ENCODE measurements at regions not wholly inside any gene's neighbourhood (a gene's known extent, or its start where the extent isn't known, plus 50 kb on each side); places are given as distances from the start of the nearest gene placed in this dataset.

DNA sequence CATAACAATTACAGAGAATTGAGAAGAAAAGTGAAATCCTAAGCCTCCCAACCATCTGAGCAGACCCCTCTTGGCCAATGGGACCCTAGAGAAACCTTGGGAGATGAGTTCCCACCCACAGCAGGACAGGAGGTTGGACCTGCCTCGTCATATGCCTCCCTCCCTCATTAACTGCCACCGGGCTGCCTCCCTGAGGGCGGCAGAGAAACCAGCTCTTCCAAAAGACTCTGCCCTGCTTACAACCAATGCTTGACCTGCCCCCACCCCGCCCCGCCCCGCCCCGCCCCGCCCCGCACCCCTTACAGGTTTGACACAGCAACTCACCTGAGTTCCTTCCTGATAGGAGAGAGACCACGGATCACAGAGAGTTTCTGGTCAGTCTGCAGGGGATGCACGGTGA lies 86.1 kb downstream of the ADRA2C start:
- DNase-seq (ENCODE audit: low read depth in 2 of 3, low spot score in 2 of 3): no peak

- DNase-seq (ENCODE audit: low read depth in 2 of 3, low spot score in 2 of 3): no peak
Measured at GRCh38 chr4:3852711-3853110, 86.5 kb downstream of the ADRA2C start.

DNA sequence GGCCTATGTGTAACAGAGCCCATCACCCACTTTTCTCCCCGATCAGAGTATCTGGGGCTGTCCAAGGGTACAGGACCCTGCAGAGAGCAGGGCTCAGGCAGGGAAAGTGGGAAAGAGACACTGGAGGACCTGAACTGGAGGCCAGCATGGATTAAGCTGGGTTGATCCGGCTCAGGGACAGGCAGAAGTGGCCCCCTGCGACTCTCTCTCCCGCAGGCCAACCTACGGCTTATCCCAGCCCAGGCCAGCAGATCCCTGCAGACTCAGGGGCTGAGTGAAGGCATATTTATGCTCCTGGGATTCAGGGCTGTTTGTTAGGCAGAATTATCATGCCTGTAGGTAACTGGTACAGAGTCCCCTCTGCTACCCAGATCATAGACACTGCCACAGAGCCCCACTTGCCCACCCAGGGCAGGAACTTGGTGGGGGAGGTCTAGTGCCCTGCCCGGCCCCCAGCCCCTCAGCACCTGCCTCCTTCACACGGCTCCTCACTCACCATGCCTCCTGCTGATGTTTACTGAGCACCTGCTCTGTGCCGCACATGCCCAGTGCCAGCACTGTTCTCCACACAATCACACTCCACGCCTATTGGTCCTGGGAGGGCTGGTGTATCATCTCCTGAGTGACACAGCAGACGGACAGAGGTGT lies 87.3 kb downstream of the ADRA2C start:
- no peak for DNase-seq (ENCODE audit: low read depth in 2 of 3, low spot score in 2 of 3)

GRCh38 chr4:3854661-3855060 lies 88.5 kb downstream of the ADRA2C start:
- no peak for DNase-seq (ENCODE audit: low read depth in 2 of 3, low spot score in 2 of 3)

- DNase-seq (ENCODE audit: low read depth in 2 of 3, low spot score in 2 of 3): no peak
Measured at GRCh38 chr4:3855646-3856045, 89.5 kb downstream of the ADRA2C start.

GRCh38 chr4:3856604-3857204 lies 90.5 kb downstream of the ADRA2C start:
- no peak for DNase-seq (ENCODE audit: low read depth in 2 of 3, low spot score in 2 of 3)

GRCh38 chr4:3857269-3857926 lies 91.2 kb downstream of the ADRA2C start:
- no peak for DNase-seq (ENCODE audit: low read depth in 2 of 3, low spot score in 2 of 3)

DNA sequence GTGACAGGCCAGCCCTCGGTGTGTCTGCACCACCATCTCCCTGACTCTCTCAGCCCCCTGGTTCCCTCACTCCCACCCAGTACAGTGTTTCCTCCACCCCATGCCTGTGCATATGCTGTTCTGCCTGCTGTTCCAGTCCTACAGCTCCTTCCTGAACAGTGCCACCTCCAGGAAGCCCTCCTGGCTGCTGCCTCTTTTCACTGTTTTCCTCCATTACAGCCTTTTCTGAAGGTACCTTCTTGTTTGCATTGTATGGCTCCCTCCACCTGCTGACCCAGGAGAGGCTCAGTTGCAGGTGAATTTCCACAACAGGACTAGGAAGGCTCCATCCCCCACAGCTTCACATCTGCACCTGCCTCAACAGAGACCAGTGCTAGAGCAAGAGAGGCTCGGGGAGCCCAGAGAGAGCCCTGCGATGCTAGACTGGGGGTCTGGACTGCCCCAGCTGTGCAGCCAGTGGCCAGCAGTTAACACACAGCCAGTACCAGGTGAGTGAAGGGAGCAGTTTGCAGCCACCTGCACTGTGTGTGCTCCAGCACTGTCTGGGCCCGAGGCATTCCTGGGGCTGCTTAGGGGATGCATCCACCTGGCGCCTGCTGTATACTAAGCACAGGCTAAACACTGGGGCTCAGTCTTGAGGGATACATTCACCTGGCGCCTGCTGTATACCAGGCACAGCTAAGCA lies 92.0 kb downstream of the ADRA2C start:
- DNase-seq (ENCODE audit: low read depth in 2 of 3, low spot score in 2 of 3): no peak

DNA sequence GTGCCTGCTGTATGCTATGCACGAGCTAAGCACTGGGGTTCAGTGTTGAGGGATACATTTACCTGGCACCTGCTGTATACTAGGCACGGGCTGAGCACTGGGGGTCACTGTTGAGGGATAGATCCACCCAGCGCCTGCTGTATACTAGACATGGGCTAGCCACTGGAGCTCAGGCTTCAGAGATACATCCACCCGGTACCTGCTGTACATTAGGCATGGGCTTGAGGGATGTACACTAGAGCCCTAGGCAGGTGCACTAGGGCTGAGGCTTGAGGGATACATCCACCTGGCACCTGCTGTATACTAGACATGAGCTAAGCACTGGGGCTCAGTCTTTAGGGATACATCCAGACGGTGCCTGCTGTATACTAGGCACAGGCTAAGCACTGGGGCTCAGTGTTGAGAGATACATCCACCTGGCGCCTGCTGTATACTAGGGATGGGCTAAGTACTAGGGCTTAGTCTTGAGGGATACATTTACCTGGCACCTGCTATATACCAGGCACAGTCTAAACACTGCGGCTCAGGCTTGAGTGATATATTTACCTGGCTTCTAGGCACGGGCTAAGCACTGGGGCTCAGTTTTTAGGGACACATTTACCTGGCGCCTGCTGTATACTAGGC lies 92.7 kb downstream of the ADRA2C start:
- DNase-seq (ENCODE audit: low read depth in 2 of 3, low spot score in 2 of 3): no peak

- DNase-seq (ENCODE audit: low read depth in 2 of 3, low spot score in 2 of 3): no peak
Measured at GRCh38 chr4:3859571-3859970, 93.4 kb downstream of the ADRA2C start.

GRCh38 chr4:3860061-3860912 lies 94.1 kb downstream of the ADRA2C start:
- DNase-seq (ENCODE audit: low read depth in 2 of 3, low spot score in 2 of 3): no peak

DNA sequence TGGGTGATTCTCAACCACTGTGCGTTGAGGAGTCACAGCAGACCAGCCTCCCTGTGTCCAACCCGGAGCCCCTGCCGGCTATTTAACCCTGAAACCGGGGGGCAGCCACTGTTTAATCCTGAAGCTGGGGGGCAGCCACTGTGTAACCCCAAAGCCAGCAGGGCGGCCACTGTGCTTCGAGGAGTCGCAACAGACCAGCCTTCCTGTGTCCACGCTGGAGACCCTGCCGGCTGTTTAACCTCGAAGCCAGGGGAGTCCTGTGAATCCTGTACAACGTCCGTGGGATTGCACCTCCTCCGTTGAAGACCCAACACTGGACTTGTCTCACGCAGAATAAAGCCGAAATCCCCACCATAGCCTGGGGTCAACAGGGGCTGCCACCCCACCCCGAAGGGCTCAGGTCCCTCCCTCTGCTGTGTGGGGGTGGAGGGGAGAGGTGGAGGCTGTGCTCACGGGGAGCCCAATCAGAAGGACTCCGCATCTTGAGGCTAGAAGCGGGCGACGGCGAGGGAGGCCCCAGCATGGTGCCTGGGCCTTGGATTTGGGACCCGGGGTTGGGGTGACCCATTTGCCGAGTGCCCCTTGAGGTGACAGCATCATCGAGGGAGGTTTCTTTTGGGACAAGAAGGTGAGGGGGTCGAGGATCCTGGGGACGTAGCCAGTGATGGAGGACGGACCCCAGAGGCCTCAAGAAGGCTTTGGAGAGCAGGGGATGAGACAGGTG lies 94.9 kb downstream of the ADRA2C start:
- DNase-seq (ENCODE audit: low read depth in 2 of 3, low spot score in 2 of 3): no peak

DNA sequence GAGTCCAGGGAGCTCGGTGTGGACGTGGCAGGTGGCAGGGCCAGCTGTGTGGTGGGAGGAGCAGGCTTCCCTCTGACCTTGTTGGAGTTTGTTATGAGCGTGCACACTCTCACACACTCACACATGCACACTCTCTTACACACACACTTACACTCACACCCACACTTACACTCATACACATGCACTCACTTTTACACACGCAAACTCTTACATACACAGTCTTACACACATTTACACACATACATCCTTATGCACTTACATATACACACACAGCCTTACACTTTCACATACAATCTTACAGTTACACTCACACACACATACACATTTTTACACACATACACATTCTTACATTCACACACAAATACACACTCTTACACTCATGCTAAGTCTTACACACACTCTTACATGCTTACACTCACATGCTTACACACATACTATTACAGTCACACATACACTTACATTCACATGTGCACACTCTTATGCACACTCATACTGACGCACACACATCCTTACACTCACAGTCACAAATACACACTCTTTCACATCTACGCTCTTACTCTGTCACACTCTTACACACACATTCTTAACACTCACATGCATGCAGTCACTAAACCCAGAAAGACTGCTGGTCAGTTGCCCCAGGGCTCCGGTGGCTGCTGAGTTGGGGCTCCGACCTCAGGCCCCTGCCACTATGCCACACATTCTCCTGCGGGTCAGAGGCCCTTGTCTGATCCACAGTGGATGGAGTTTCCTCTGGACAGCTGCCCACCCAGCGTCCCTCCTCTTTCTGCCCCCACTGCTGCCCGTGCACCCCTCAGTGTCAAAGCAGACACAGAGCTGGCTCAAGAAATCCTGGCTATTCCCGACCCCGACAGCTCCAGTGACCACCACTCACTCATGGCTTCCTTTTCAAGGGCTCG lies 95.8 kb downstream of the ADRA2C start:
- DNase-seq (ENCODE audit: low read depth in 2 of 3, low spot score in 2 of 3): no peak

- no peak for DNase-seq (ENCODE audit: low read depth in 2 of 3, low spot score in 2 of 3)
Measured at GRCh38 chr4:3862640-3863420, 96.6 kb downstream of the ADRA2C start.

DNA sequence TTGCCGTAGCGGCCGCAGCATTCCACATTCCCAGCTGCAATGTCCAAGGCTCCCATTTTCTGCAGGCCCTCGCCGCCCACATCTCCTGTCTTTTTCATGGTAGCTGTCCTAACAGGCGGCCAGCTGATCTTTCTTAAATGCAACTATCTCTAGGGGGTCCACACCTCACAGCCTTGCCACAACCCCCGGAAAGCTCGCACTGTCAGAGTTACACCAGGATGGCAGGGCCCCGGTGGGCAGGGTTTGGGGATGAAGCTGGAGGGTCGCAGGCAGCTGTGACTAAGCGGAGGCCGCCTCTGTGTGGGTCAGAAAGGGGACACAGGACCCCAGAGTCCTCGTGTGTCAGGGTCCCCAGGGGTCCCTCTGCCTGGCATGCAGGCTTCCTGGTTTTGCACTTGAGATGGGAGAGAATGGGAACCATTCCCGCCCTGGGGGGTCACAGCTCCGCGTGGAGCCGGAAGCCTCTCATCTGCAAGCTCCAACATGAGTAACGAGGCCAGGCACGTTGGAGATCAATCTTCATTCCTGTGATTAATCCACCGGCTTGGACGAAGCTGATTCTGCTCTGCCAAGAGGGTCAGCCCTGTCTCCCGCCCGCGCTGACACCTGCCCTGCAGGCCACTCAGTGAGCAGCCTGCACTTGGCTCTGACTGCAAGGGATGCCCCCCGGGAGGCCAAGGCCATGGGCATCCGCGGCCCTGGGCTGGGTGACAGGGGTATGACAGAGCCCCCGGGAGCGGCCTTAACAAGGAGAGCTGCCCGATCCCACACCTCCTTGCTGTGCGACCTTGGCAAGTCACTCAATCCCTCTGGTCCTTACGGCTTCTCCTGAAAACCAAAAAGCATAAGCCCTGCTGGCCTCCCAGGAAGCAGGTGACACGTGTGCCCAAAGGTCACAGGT lies 97.9 kb downstream of the ADRA2C start:
- no peak for DNase-seq (ENCODE audit: low read depth in 2 of 3, low spot score in 2 of 3)

DNA sequence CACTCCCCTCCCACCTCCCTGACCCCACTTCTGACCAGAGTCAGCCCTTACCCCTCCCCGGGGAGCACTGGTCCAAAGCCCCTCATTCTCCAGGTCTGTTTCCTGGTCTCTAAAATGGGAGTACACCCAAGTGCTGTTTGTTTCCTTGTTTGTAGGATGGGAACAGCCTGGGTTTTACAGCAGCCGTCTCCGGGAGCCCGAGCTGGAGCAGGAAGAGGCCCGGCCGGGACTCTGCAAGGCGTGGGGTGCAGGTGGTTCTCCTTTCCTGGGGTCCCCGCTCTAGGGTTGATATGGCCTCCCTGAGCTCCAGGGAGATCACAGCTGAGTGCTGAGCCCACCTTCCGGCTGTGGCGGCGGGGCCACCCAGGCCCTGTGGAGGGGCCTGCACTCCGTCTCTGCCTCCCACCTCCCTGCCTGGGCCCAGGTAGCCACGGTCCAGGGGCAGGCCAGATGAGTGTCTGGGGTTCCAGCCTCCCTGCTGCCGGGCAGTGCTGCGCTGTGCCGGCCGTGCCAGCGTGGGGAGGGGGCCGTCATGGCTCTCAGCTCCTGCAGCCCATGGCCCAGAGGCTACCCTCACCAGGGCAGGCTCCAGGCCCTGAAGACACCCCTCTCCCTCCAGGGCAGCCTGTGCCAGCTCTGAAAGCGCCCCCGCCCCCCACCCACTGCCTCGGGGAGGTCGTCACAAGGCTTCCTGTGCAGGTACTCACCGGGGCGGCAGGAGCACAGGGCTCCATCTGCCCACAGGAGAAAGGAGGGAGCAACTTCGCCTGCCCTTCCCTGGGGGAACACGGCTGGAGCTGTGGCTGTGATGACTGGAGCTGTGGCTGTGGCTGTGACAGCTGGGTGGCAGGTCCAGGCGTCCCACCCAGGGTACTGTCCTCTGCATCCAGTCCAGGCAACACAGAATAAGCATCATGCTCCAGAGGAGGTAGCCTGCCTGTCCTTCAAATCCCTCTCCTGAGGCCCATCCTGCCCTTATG lies 98.8 kb downstream of the ADRA2C start:
- no peak for DNase-seq (ENCODE audit: low read depth in 2 of 3, low spot score in 2 of 3)
